CD4-positive, CD25-positive, alpha-beta regulatory T cell (primary cell): ENCODE measurements at regions not wholly inside any gene's neighbourhood (a gene's known extent, or its start where the extent isn't known, plus 50 kb on each side); places are given as distances from the start of the nearest gene placed in this dataset.

Experiments used
- ATAC-seq, 2 donors: fragments of 150-1000 bp; cut with Tn5 transposase; one replicate each; pipeline ENCODE4 v1.10.0; 2021; ENCODE audit warnings: low read depth in 2 of 2, moderate number of reproducible peaks in 2 of 2, moderate library complexity in 1 of 2
- DNase-seq, 3 donors: peaks; one replicate each; pipeline versions ENCODE4 v3.0.0 to v3.0.0-alpha.2; 2012 to 2022; ENCODE audit warnings: mixed read lengths in 1 of 3
- H3K27ac ChIP-seq: one replicate; pipeline ENCODE4 v1.7.0; 2013; ENCODE audit warnings: mild to moderate bottlenecking, low read length; ENCODE audit not compliant: insufficient read depth, poor library complexity, severe bottlenecking
- H3K27me3 ChIP-seq: one replicate; pipeline ENCODE4 v1.7.0; 2013; ENCODE audit warnings: low read length; ENCODE audit not compliant: control insufficient read depth, insufficient read depth
- H3K36me3 ChIP-seq: one replicate; pipeline ENCODE4 v1.7.0; 2013; ENCODE audit warnings: mild to moderate bottlenecking, low read length, moderate library complexity; ENCODE audit not compliant: control insufficient read depth, insufficient read depth
- H3K4me1 ChIP-seq: 2 replicates; pipeline ENCODE4 v1.7.0; 2013; ENCODE audit warnings: mild to moderate bottlenecking, low read length; ENCODE audit not compliant: insufficient read depth, control insufficient read depth, poor library complexity, severe bottlenecking
- H3K4me3 ChIP-seq: one replicate; pipeline ENCODE4 v1.7.0; 2013; ENCODE audit warnings: low read depth, mild to moderate bottlenecking, low read length, moderate library complexity
- H3K9me3 ChIP-seq, 2 experiments: 1 replicate in 1 of 2; 2 replicates in 1 of 2; pipeline ENCODE4 v1.7.0; 2013; ENCODE audit warnings: low read length in 2 of 2, mild to moderate bottlenecking in 1 of 2, moderate library complexity in 1 of 2; ENCODE audit not compliant: control insufficient read depth in 2 of 2
- H3K27ac Mint-ChIP-seq, 3 donors: one replicate each; pipeline ENCODE4 v1.8.0; 2020 to 2022; ENCODE audit warnings: mild to moderate bottlenecking in 3 of 3, mixed read lengths in 3 of 3, moderate library complexity in 2 of 3
- H3K27me3 Mint-ChIP-seq: one replicate; pipeline ENCODE4 v1.8.0; 2022; ENCODE audit warnings: mild to moderate bottlenecking, mixed read lengths
- H3K36me3 Mint-ChIP-seq: one replicate; pipeline ENCODE4 v1.8.0; 2020; ENCODE audit warnings: mixed read lengths
- H3K4me1 Mint-ChIP-seq, 4 donors: one replicate each; pipeline ENCODE4 v1.8.0; 2020 to 2022; ENCODE audit warnings: mixed read lengths in 4 of 4, mild to moderate bottlenecking in 1 of 4
- H3K4me3 Mint-ChIP-seq, 4 donors: one replicate each; pipeline ENCODE4 v1.8.0; 2020 to 2022; ENCODE audit warnings: mild to moderate bottlenecking in 4 of 4, mixed read lengths in 4 of 4, moderate library complexity in 3 of 4
- H3K9me3 Mint-ChIP-seq, 7 donors: one replicate each; pipeline ENCODE4 v1.8.0; 2020 to 2022; ENCODE audit warnings: mixed read lengths in 7 of 7, mild to moderate bottlenecking in 3 of 7, moderate library complexity in 2 of 7

DNA sequence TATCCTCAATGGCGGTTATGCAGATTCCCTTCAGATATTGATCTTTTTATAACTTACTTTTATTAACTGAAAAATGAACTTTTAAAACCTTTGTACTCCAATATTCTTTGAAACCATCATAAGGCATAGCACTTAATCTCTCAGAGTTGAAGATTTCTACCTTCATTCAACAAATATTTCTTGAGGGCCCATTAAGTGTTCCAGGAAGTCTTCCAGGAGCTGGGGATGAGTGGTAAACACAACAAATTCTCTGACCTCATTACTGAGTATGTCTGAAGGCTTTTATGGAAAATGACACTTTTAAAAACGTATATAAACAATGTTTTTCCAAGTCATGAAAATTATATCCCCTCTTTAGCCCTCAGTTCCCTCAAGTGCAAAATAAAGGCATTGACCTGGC is 575.3 kb upstream of the IL12A start:
- no peaks in the 10 kb centered on the region for H3K27me3 Mint-ChIP-seq
- H3K27ac Mint-ChIP-seq: no peak overlapping the region
- no peaks in the 10 kb centered on the region for H3K36me3 Mint-ChIP-seq
- no peak for DNase-seq
- Histone ChIP-seq H3K4me1 (no peaks in the 10 kb centered on the region), H3K4me3 (no peak overlapping the region), H3K27ac (no peak overlapping the region), H3K9me3 (no peaks in the 10 kb centered on the region), H3K36me3 (no peaks in the 10 kb centered on the region), H3K27me3 (no peaks in the 10 kb centered on the region)
- peaks cover 5 to 20% (median 9%) of the 10 kb centered on the region in 7 donors for H3K9me3 Mint-ChIP-seq
- ATAC-seq: no peak
- no peak overlapping the region for H3K4me3 Mint-ChIP-seq
- H3K4me1 Mint-ChIP-seq: no peaks in the 10 kb centered on the region

DNA sequence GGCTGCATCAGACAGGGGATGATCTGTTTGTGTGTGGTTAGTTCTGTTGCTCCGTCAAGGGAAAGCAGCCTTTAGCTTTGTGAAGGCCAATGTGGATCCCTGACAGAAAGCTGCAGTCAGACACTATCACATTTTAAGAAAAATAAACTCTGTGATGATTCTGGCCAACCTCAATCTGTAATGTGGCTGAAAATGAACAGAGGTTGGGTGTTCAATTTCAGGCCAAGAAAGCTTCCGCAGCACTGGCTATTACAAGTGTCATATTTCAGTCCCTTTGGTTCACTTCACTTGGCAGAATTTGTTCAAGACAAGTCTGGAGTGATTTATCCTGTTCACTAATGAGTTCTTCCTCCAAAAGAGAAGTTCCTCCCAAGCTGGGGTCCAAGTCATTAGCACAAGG is 571.8 kb upstream of the IL12A start:
- Histone ChIP-seq H3K27me3 (no peaks in the 10 kb centered on the region), H3K9me3 (no peaks in the 10 kb centered on the region), H3K4me1 (no peaks in the 10 kb centered on the region), H3K4me3 (no peak overlapping the region), H3K27ac (no peak overlapping the region), H3K36me3 (no peaks in the 10 kb centered on the region)
- Mint-ChIP-seq H3K27ac (no peak overlapping the region), H3K4me3 (no peak overlapping the region), H3K9me3 (peaks cover 0 to 16% (median 2%) of the 10 kb centered on the region in 7 donors), H3K36me3 (no peaks in the 10 kb centered on the region), H3K27me3 (no peaks in the 10 kb centered on the region), H3K4me1 (no peaks in the 10 kb centered on the region)
- DNase-seq (no peak), ATAC-seq (no peak)

DNA sequence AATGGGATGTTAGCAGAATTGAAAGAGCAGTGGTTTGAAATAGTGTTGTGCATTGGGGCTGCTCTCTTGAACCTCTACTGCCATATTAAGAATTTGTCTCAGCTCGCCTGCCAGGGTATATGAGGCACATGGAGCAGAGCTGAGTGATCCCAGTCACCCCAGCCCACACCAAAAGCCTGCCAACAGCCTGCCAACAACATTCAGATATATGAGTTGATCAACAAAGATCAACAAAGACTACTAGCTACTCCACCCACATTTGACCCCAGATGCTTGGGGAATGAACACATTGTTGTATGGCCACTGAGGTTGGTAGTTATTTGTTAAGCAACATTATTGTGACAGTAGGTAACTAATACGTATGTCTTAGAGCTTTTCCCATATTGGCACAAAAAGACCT is 570.9 kb upstream of the IL12A start:
- Mint-ChIP-seq H3K27ac (no peak overlapping the region), H3K4me3 (no peak overlapping the region), H3K9me3 (peaks cover 0 to 16% (median 2%) of the 10 kb centered on the region in 7 donors), H3K4me1 (no peaks in the 10 kb centered on the region), H3K36me3 (no peaks in the 10 kb centered on the region), H3K27me3 (no peaks in the 10 kb centered on the region)
- no peak for DNase-seq
- ATAC-seq: no peak
- no peaks in the 10 kb centered on the region for H3K4me1 ChIP-seq
- H3K27ac ChIP-seq: no peak overlapping the region
- H3K27me3 ChIP-seq: no peaks in the 10 kb centered on the region
- H3K4me3 ChIP-seq: no peak overlapping the region
- no peaks in the 10 kb centered on the region for H3K9me3 ChIP-seq
- no peaks in the 10 kb centered on the region for H3K36me3 ChIP-seq

DNA sequence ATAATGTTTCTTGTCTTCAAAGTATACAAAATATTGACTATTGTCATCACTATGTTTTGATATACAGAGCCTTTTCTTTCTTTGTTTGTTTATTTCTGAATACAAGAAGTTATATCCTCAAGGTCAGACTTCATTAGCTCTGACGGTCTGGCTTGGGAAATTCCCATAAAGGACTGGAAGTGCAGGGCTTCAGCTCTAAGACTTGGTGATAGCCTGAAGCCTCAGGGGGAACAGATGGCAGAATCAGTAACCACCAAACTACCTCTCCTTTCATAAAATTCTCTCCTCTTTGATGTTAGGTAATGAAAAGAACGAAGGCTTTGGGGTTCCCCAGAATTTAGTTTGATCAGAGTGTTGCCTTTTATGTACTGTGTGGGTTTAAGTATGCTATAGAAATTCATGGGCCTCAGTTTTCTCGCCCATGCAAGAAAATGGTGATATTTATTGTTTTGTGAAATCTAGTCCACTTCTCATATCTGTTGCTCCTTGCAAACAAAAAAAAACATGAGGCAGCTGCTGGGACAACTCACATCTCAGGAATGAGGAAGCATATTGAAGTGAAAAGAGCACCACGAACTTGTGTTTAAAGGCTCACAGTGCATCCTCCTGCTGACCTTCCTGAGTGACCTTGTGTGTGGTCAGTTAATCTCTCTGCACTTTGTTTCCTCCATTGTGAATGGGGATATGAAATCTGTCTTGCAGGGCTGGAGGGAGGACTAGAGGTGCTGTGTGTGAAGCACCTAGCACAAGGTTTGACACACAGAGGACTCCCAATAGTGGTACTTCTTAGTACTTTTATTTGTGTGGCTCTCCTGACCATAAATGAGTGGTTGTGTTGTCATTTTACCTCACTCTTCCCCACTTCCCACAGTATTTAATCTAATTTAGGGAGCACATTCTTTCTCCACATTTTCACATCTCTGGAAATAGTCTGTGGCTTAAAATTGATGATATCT is 569.8 kb upstream of the IL12A start:
- Histone ChIP-seq H3K36me3 (no peaks in the 10 kb centered on the region), H3K27ac (no peak overlapping the region), H3K4me3 (no peak overlapping the region), H3K9me3 (no peaks in the 10 kb centered on the region), H3K4me1 (no peaks in the 10 kb centered on the region), H3K27me3 (no peaks in the 10 kb centered on the region)
- ATAC-seq: no peak
- H3K27me3 Mint-ChIP-seq: no peaks in the 10 kb centered on the region
- peaks cover 0 to 16% (median 4%) of the 10 kb centered on the region in 7 donors for H3K9me3 Mint-ChIP-seq
- no peak overlapping the region for H3K27ac Mint-ChIP-seq
- no peaks in the 10 kb centered on the region for H3K36me3 Mint-ChIP-seq
- no peak for DNase-seq
- no peaks in the 10 kb centered on the region for H3K4me1 Mint-ChIP-seq
- no peak overlapping the region for H3K4me3 Mint-ChIP-seq

DNA sequence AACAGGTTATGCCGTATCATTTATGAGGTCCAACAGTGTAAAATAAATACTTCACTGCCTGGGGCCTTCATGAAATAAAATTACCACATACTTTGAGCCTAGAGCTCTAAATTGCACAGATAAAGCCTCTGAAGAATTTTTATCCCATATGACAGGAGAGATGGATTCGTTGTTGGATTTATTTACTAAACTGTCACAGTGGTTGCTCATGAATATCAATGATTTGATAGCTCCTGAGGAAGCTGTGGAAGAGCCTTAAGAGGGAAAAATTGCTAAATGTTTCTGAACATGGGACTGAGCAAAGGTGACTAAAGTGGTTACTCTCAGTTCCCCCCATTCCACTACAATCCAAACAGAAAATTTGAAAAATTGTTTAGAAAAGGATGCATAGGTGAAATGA is 558.9 kb upstream of the IL12A start:
- Mint-ChIP-seq H3K27ac (no peak overlapping the region), H3K27me3 (no peaks in the 10 kb centered on the region), H3K4me1 (peaks cover 0 to 4% (median 0%) of the 10 kb centered on the region in 4 donors), H3K36me3 (no peaks in the 10 kb centered on the region), H3K9me3 (peaks cover 0 to 8% (median 4%) of the 10 kb centered on the region in 7 donors), H3K4me3 (no peak overlapping the region)
- ATAC-seq (no peak), DNase-seq (no peak)
- Histone ChIP-seq H3K27ac (no peak overlapping the region), H3K36me3 (no peaks in the 10 kb centered on the region), H3K4me1 (no peaks in the 10 kb centered on the region), H3K9me3 (no peaks in the 10 kb centered on the region), H3K27me3 (no peaks in the 10 kb centered on the region), H3K4me3 (no peak overlapping the region)

DNA sequence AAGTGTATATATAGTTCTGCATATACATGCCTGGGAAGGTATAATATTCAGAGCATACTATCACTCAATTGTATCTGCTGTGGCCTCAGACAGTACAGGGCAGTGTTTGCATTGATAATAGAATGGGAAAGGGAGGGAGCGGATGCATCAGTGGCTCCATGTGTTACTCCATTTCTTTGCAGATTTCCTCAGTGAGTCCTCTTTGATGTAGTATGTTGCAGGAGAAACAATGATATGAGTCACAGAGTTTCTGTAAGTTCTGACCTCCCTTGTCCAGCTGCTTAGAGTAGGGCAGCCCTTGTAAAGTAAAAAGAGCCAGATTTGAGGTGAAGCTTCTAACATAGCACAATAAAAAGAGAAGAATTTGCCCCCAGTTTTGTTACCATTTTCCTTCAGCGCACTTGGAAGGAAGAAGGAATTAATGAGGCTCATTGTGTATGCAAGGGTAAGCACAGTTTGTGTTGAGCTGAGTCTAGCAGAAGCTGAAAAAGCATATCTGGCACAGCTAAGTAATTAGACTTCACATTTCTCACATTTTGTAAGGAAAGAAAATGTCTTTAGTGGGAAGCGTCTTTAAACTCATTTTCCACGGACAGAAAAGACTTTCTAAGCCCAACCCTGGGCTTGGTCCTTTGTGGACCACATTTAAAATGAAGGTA is 555.8 kb upstream of the IL12A start:
- peaks cover 0 to 4% (median 0%) of the 10 kb centered on the region in 4 donors for H3K4me1 Mint-ChIP-seq
- DNase-seq (no peak), ATAC-seq (no peak)
- no peaks in the 10 kb centered on the region for H3K36me3 Mint-ChIP-seq
- peak overlapping the region in 1 of 3 donors; percentile 3 for H3K27ac Mint-ChIP-seq
- Histone ChIP-seq H3K9me3 (no peaks in the 10 kb centered on the region), H3K27ac (no peak overlapping the region), H3K4me1 (no peaks in the 10 kb centered on the region), H3K4me3 (no peak overlapping the region), H3K27me3 (no peaks in the 10 kb centered on the region), H3K36me3 (no peaks in the 10 kb centered on the region)
- peaks cover 0 to 8% (median 4%) of the 10 kb centered on the region in 7 donors for H3K9me3 Mint-ChIP-seq
- no peak overlapping the region for H3K4me3 Mint-ChIP-seq
- H3K27me3 Mint-ChIP-seq: no peaks in the 10 kb centered on the region

DNA sequence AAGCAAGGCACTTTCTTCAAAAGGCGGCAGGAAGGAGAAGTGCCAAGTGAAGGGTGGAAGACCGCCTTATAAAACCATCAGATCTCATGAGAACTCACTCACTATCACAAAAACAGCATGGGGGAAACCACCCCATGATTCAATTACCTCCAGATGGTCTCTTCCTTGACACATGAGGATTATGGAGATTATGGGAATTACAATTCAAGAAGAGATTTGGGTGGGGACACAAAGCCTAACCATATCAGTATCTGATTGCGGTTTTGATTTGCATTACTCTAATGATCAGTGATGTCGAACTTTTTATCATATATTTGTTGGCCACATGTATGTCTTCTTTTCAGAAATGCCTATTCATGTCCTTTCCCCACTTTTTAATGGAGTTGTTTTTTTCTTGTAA is 549.3 kb upstream of the IL12A start:
- H3K27me3 ChIP-seq: no peaks in the 10 kb centered on the region
- H3K4me3 ChIP-seq: no peak overlapping the region
- H3K36me3 Mint-ChIP-seq: no peaks in the 10 kb centered on the region
- no peaks in the 10 kb centered on the region for H3K27me3 Mint-ChIP-seq
- no peak overlapping the region for H3K4me3 Mint-ChIP-seq
- H3K27ac Mint-ChIP-seq: no peak overlapping the region
- no peak for DNase-seq
- no peak for ATAC-seq
- H3K9me3 ChIP-seq: no peaks in the 10 kb centered on the region
- no peaks in the 10 kb centered on the region for H3K4me1 Mint-ChIP-seq
- H3K36me3 ChIP-seq: no peaks in the 10 kb centered on the region
- H3K27ac ChIP-seq: no peak overlapping the region
- peaks cover 2 to 18% (median 6%) of the 10 kb centered on the region in 7 donors for H3K9me3 Mint-ChIP-seq
- no peaks in the 10 kb centered on the region for H3K4me1 ChIP-seq
